ENCODE measurements at regions not wholly inside any gene's neighbourhood (a gene's known extent, or its start where the extent isn't known, plus 50 kb on each side); places are given as distances from the start of the nearest gene placed in this dataset.
A peak's percentile ranks its signal among the peaks of the same experiment; 100 is the strongest.
"Not testable (repeated sequence)": the region's sequence is repeated elsewhere in the genome, so short reads cannot be mapped to it uniquely, and the experiment has no call there.

DNA sequence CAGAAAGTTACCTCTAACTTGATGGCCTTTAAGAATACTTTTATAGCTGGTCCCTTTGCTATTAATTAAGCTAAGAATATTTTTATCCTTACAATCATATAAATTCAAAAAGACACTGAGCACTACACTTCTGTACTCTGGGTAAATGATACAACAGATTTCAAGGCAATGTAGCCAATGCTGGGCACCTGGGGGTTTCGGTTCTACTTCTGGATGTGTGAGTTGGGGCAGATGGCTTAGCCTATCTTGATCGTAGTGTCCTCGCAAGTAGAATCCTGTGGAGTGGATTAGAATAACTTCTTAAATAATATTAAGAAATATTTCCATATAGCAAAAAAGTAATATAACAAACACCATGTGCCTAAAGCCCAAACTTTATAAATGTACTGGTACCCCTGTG is 96.9 kb upstream of the NT5E start:
- ATAC-seq (replicated peaks; ENCODE audit: extremely low read depth, poor library complexity, severe bottlenecking), result no peak
- H3K36me3 Mint-ChIP-seq (ENCODE audit: insufficient read depth), result no peaks in the 10 kb centered on the region
- H3K4me3 Mint-ChIP-seq, result no peak overlapping the region
- no peak overlapping the region for H3K27ac Mint-ChIP-seq (ENCODE audit: low read depth)
- peaks cover 22% of the 10 kb centered on the region for H3K27me3 Mint-ChIP-seq
- H3K4me1 Mint-ChIP-seq, result no peaks in the 10 kb centered on the region
- DNase-seq (ENCODE audit: low spot score in 2 of 2), result no peak
- H3K9me3 Mint-ChIP-seq, result no peaks in the 10 kb centered on the region

DNA sequence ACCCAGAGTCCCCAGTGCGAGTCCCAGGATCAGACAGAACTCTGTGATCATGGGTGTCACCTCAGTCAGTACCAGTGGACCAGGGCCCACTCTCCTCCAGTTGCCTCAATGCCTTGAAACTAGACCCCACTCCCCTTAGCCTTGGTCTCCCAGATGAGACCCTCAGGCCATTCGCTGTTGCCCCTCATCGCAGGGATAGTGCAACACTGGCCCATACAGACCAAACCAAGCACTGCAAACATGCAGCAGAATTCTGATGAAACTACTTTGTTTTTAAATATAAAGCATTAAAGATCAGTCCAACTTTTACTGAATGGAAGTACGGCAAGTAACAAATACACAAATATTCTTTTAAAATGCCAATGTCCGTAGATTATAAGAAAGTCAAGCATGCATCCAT is 101.2 kb upstream of the NT5E start:
- H3K27ac Mint-ChIP-seq (ENCODE audit: low read depth), result no peak overlapping the region

DNA sequence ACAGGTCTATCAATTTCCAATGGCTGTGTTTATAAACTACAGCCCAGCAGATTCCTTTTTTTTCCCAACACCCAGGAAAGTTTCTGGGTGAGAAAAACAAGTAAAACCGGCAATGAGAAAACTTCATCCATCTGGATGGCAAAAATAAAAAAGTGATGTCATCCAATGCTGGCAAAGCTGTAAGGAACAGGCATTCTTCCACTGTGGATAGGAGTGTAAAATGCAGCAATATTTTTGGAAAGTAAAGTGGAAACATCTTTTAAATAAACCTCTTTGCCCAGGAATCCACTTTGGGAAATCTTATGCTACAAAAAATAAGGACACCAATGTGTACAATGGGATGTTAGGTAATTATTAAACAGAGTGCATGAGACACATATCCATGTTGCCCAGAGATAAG is 102.1 kb upstream of the NT5E start:
- H3K36me3 Mint-ChIP-seq (ENCODE audit: insufficient read depth), result no peaks in the 10 kb centered on the region
- H3K4me1 Mint-ChIP-seq, result no peaks in the 10 kb centered on the region

More for the DNA sequence above, 101.2 kb upstream of the NT5E start:
- Mint-ChIP-seq H3K9me3 (no peaks in the 10 kb centered on the region), H3K4me1 (no peaks in the 10 kb centered on the region), H3K36me3 (ENCODE audit: insufficient read depth) (no peaks in the 10 kb centered on the region), H3K4me3 (no peak overlapping the region), H3K27me3 (peaks cover 35% of the 10 kb centered on the region)
- ATAC-seq (replicated peaks; ENCODE audit: extremely low read depth, poor library complexity, severe bottlenecking) (no peak), DNase-seq (ENCODE audit: low spot score in 2 of 2) (no peak)

DNA sequence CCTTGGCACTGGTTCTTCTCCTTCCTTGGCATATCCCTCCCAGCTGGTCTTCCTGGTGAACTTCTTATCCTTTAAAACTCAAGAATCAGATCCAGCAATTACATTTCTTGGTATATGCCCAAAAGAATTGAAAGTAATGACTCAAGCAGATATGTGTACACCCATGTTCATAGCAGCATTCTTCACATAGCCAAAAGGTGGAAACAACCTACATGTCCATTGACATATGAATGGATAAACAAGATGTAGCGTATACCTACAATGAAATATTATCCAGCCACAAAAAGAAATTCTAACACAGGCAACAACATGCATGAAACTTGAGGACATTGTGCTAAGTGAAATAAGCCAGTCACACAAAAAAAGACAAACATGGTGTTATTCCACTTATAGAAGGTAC is 103.7 kb upstream of the NT5E start:
- peaks cover 52% of the 10 kb centered on the region for H3K27me3 Mint-ChIP-seq
- DNase-seq (ENCODE audit: low spot score in 2 of 2) (no peak), ATAC-seq (replicated peaks; ENCODE audit: extremely low read depth, poor library complexity, severe bottlenecking) (no peak)
- H3K27ac Mint-ChIP-seq (ENCODE audit: low read depth), result no peak overlapping the region
- H3K9me3 Mint-ChIP-seq, result no peaks in the 10 kb centered on the region
- H3K4me1 Mint-ChIP-seq, result no peaks in the 10 kb centered on the region
- no peaks in the 10 kb centered on the region for H3K36me3 Mint-ChIP-seq (ENCODE audit: insufficient read depth)
- no peak overlapping the region for H3K4me3 Mint-ChIP-seq

More for the DNA sequence above, 102.1 kb upstream of the NT5E start:
- Mint-ChIP-seq H3K27me3 (peaks cover 42% of the 10 kb centered on the region), H3K27ac (ENCODE audit: low read depth) (no peak overlapping the region), H3K9me3 (no peaks in the 10 kb centered on the region), H3K4me3 (no peak overlapping the region)
- DNase-seq (ENCODE audit: low spot score in 2 of 2) (no peak), ATAC-seq (replicated peaks; ENCODE audit: extremely low read depth, poor library complexity, severe bottlenecking) (no peak)

DNA sequence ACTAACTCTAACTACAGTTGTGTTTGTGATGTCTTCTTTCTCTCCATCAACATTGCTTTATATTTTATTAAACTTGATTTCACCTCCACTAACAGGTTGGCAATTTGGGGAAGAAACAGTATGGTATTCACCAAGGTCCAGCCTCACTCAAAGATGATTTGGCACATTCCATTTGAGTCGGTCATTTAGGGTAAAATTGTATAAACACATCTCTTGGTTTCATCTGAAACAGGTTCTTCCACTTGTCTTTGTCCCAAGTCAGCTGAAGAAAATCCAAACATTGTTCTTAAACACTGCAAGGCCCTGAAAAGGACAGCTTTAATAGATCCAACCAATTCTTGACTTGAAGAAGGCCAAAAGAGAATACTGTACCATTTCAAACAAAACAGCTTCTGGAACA is 104.9 kb upstream of the NT5E start:
- no peaks in the 10 kb centered on the region for H3K4me1 Mint-ChIP-seq
- DNase-seq (ENCODE audit: low spot score in 2 of 2) (no peak), ATAC-seq (replicated peaks; ENCODE audit: extremely low read depth, poor library complexity, severe bottlenecking) (no peak)
- no peak overlapping the region for H3K4me3 Mint-ChIP-seq
- H3K36me3 Mint-ChIP-seq (ENCODE audit: insufficient read depth), result peaks cover 2% of the 10 kb centered on the region
- no peaks in the 10 kb centered on the region for H3K9me3 Mint-ChIP-seq
- H3K27me3 Mint-ChIP-seq, result peaks cover 45% of the 10 kb centered on the region
- H3K27ac Mint-ChIP-seq (ENCODE audit: low read depth), result no peak overlapping the region

DNA sequence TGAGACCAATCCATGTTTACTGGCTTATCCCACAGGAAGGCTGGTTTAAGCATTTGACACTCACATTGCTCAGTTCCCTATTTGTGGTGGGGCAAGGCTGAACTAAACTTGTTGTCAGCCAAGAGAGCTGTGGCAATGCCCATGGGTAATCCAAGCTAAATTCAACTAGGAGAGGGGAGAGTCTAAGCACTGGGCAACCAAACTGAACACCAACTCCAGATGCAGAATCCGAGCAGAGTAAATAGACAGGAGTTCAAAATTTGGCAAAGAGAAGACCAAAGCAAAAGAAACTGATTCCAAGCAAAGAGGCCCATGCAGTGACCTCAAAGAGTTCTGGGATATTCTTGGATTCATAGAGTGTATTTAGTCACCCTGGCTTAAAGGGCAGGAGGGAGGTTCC is 106.5 kb upstream of the NT5E start:
- Mint-ChIP-seq H3K4me1 (no peaks in the 10 kb centered on the region), H3K9me3 (no peaks in the 10 kb centered on the region), H3K36me3 (ENCODE audit: insufficient read depth) (peaks cover 2% of the 10 kb centered on the region), H3K27ac (ENCODE audit: low read depth) (no peak overlapping the region), H3K4me3 (no peak overlapping the region), H3K27me3 (peaks cover 44% of the 10 kb centered on the region)
- ATAC-seq (replicated peaks; ENCODE audit: extremely low read depth, poor library complexity, severe bottlenecking) (no peak), DNase-seq (ENCODE audit: low spot score in 2 of 2) (no peak)

DNA sequence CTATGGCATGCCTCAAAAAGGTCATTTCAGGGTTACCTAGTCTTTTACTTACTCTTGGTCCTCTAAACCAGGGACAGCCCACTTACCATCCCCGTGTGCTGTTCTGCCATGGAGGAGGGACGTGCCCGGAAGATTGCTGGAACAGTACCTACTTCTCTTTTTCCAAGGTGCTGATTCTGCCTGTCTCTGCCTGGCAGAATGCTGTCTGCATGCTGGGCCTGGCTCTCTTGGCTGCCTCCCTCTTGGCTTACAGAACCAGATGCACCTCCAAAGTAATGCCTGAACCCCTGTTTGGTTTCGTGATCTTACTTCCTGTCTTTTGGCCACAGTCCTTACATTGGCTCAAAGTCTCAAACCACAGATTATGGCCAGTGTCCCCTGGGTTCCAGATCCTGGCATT is 120.7 kb upstream of the NT5E start:
- DNase-seq (ENCODE audit: low spot score in 2 of 2) (no peak), ATAC-seq (replicated peaks; ENCODE audit: extremely low read depth, poor library complexity, severe bottlenecking) (no peak)
- no peaks in the 10 kb centered on the region for H3K4me1 Mint-ChIP-seq
- peaks cover 60% of the 10 kb centered on the region for H3K27me3 Mint-ChIP-seq
- H3K9me3 Mint-ChIP-seq, result no peaks in the 10 kb centered on the region
- no peaks in the 10 kb centered on the region for H3K36me3 Mint-ChIP-seq (ENCODE audit: insufficient read depth)
- no peak overlapping the region for H3K27ac Mint-ChIP-seq (ENCODE audit: low read depth)
- H3K4me3 Mint-ChIP-seq, result no peak overlapping the region

DNA sequence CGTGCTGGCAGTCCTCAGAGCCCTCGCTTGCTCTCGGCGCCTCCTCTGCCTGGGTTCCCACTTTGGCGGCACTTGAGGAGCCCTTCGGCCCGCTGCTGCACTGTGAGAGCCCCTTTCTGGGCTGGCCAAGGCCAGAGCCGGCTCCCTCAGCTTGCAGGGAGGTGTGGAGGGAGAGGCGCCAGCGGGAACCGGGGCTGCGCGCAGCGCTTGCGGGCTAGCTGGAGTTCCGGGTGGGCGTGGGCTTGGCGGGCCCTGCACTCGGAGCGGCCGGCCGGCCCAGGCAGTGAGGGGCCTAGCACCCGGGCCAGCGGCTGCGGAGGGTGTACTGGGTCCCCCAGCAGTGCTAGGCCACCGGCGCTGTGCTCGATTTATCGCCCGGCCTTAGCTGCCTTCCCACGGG is 124.1 kb upstream of the NT5E start:
- not testable (repeated sequence) for ATAC-seq (replicated peaks; ENCODE audit: extremely low read depth, poor library complexity, severe bottlenecking); H3K27ac Mint-ChIP-seq (ENCODE audit: low read depth); H3K4me1 Mint-ChIP-seq; H3K9me3 Mint-ChIP-seq; DNase-seq (ENCODE audit: low spot score in 2 of 2); H3K36me3 Mint-ChIP-seq (ENCODE audit: insufficient read depth); H3K4me3 Mint-ChIP-seq
- peaks cover 33% of the 10 kb centered on the region for H3K27me3 Mint-ChIP-seq

DNA sequence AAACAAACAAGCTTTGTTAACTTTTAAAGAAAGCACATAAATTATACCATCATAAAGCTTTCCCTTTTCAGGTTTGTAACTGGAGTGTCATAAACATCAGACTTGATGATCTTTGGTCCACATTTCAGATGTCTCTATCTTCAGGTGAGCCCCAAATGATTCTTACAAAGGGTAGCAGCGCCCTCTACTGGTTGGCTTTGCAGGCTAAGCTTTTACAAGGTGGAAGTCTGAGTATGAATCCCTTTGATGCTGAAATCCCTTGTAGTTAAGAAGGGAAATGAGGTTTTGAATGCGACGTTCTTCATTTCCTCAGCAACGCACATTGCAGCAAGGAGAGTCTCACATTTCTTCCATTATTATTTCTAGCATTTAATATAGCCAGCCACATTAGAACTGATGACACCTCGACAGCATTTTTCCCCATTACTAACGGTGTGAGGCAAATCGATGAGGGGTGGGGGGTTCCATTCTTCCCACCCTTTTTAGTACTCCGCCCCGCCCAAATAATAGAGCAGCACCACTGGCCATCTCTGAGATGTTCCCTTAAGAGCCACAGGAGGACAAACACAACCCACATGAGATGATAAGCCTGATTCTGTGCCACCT is 126.3 kb upstream of the NT5E start:
- H3K9me3 Mint-ChIP-seq, result no peaks in the 10 kb centered on the region
- H3K4me3 Mint-ChIP-seq, result no peak overlapping the region
- no peak for ATAC-seq (replicated peaks; ENCODE audit: extremely low read depth, poor library complexity, severe bottlenecking)
- H3K4me1 Mint-ChIP-seq, result no peaks in the 10 kb centered on the region
- peak; percentile 25 to 42 for DNase-seq (ENCODE audit: low spot score in 2 of 2)
- peaks cover 10% of the 10 kb centered on the region for H3K27me3 Mint-ChIP-seq
- H3K36me3 Mint-ChIP-seq (ENCODE audit: insufficient read depth), result no peaks in the 10 kb centered on the region
- H3K27ac Mint-ChIP-seq (ENCODE audit: low read depth), result no peak overlapping the region

DNA sequence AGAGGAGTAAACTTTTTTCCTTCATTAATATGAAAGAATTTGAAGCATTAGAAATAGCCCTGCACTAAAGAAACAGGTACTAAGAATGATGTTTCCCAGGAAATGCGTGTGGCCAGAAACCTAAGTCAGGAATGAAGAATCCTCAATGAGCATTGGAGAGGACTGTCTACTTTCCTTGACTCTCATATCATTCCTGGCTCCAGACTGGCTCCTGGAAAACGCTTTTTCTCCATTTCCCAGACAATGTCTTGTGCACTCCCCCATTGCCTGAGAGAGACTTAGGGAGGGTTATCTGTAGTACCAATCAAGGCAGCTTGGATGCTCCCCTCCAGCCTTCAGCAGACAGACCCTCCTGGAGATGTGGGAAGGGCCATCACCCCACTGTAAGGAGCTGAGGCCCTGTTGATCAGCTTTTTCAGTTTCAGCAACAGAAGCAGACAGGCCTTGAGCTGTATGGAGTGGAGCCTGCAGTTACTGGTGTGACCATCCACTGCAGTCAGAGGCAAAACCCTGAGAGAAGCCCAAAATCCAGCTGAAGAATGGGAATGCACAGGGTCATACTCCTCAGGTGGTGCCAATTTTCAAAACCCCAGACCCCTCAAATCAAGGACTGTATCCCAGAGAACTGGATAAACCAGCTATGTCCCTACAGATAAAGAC is 127.3 kb upstream of the NT5E start:
- no peaks in the 10 kb centered on the region for H3K4me1 Mint-ChIP-seq
- H3K4me3 Mint-ChIP-seq, result no peak overlapping the region
- H3K9me3 Mint-ChIP-seq, result no peaks in the 10 kb centered on the region
- H3K36me3 Mint-ChIP-seq (ENCODE audit: insufficient read depth), result no peaks in the 10 kb centered on the region
- H3K27ac Mint-ChIP-seq (ENCODE audit: low read depth), result no peak overlapping the region
- DNase-seq (ENCODE audit: low spot score in 2 of 2), result no peak
- no peak for ATAC-seq (replicated peaks; ENCODE audit: extremely low read depth, poor library complexity, severe bottlenecking)
- H3K27me3 Mint-ChIP-seq, result peaks cover 6% of the 10 kb centered on the region

DNA sequence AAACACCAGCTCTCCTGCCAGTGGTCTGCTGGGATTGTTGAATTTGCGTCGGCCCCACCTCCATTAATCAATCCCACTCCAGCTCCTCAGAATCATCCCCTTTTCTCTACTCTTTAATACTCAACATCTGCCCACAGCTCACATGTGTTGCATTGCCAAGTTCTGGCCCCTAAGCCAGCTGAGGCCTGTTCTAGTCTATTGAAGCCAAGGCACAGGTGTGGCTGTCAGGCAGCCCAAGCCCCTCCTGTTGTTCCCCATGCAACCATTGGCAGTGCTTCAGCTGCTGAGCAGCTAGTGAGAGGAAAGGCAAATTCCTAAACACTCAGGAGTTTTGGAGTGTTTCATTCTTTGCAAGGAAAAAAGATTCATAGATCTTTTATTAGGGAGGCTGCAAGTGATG is 128.0 kb upstream of the NT5E start:
- no peaks in the 10 kb centered on the region for H3K4me1 Mint-ChIP-seq

DNA sequence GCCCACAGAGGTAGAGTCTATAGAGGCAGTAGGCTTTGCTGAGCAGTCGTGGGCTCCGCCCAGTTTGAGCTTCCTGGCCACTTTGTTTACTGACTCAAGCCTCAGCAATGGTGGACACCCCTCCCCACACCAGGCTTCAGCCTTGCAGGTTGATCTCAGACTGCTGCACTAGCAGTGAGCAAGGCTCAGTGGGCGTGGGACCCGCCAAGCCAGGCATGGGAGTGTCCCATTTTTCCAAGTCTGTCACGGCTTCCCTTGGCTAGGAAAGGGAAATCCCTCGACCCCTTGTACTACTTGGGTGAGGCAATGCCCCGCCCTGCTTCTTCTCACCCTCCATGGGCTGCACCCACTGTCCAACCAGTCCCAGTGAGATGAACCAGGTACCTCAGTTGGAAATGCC is 135.3 kb upstream of the NT5E start:
- H3K27ac Mint-ChIP-seq (ENCODE audit: low read depth), result no peak overlapping the region
- DNase-seq (ENCODE audit: low spot score in 2 of 2) (no peak), ATAC-seq (replicated peaks; ENCODE audit: extremely low read depth, poor library complexity, severe bottlenecking) (no peak)
- peaks cover 6% of the 10 kb centered on the region for H3K27me3 Mint-ChIP-seq
- no peak overlapping the region for H3K4me3 Mint-ChIP-seq
- H3K36me3 Mint-ChIP-seq (ENCODE audit: insufficient read depth), result no peaks in the 10 kb centered on the region
- no peaks in the 10 kb centered on the region for H3K4me1 Mint-ChIP-seq
- no peaks in the 10 kb centered on the region for H3K9me3 Mint-ChIP-seq

More for the DNA sequence above, 128.0 kb upstream of the NT5E start:
- no peaks in the 10 kb centered on the region for H3K27me3 Mint-ChIP-seq
- no peaks in the 10 kb centered on the region for H3K9me3 Mint-ChIP-seq
- H3K4me3 Mint-ChIP-seq, result no peak overlapping the region
- no peak overlapping the region for H3K27ac Mint-ChIP-seq (ENCODE audit: low read depth)
- ATAC-seq (replicated peaks; ENCODE audit: extremely low read depth, poor library complexity, severe bottlenecking), result no peak
- no peak for DNase-seq (ENCODE audit: low spot score in 2 of 2)
- H3K36me3 Mint-ChIP-seq (ENCODE audit: insufficient read depth), result no peaks in the 10 kb centered on the region

DNA sequence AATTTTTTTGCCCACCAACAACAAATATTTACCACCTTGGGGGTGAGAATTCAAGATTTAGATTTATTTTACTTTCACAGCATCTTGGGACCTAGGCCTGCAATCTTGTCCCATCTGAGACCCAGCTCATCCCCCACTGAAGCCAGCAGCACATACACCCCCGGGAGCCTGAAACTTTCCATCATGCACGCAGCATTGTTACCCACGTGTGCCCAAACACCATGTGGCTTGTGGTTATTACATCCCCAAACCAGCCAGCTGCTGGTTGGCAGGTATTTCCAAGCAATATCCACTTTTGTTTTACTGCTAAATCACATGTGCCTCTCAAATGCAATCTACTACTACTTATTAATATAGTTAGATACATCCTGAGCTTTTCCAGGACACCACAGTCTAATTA is 149.3 kb upstream of the NT5E start:
- H3K9me3 Mint-ChIP-seq, result no peaks in the 10 kb centered on the region
- no peaks in the 10 kb centered on the region for H3K36me3 Mint-ChIP-seq (ENCODE audit: insufficient read depth)
- DNase-seq (ENCODE audit: low spot score in 2 of 2) (no peak), ATAC-seq (replicated peaks; ENCODE audit: extremely low read depth, poor library complexity, severe bottlenecking) (no peak)
- H3K27me3 Mint-ChIP-seq, result peaks cover 21% of the 10 kb centered on the region
- no peak overlapping the region for H3K4me3 Mint-ChIP-seq
- H3K4me1 Mint-ChIP-seq, result no peaks in the 10 kb centered on the region
- no peak overlapping the region for H3K27ac Mint-ChIP-seq (ENCODE audit: low read depth)
